GM12891 (cell line): ENCODE measurements at regions not wholly inside any gene's neighbourhood (a gene's known extent, or its start where the extent isn't known, plus 50 kb on each side); places are given as distances from the start of the nearest gene placed in this dataset.

ENCODE experiments used
- PAX5 ChIP-seq: IDR thresholded peaks from 2 replicates; pipeline ENCODE4 v1.6.1; 2011; ENCODE audit warnings: low read length, moderate library complexity, mild to moderate bottlenecking; ENCODE audit not compliant: insufficient read depth, severe bottlenecking
- POLR2A ChIP-seq: IDR thresholded peaks from 2 replicates; pipeline ENCODE4 v1.6.1; 2011; ENCODE audit warnings: low read depth, low read length, control low read depth
- POLR2AphosphoS5 ChIP-seq: IDR thresholded peaks from 2 replicates; pipeline ENCODE4 v1.6.1; 2011; ENCODE audit warnings: low read depth, low read length, control low read depth
- POU2F2 ChIP-seq: IDR thresholded peaks from 2 replicates; pipeline ENCODE4 v1.6.1; 2011; ENCODE audit warnings: low read depth, mild to moderate bottlenecking, control low read depth, low read length, moderate library complexity
- SPI1 ChIP-seq: IDR thresholded peaks from 2 replicates; pipeline ENCODE4 v1.6.1; 2011; ENCODE audit warnings: low read depth, low read length, control low read depth
- TAF1 ChIP-seq: IDR thresholded peaks from 2 replicates; pipeline ENCODE4 v1.6.1; 2011; ENCODE audit warnings: low read depth, low read length, control low read depth

DNA sequence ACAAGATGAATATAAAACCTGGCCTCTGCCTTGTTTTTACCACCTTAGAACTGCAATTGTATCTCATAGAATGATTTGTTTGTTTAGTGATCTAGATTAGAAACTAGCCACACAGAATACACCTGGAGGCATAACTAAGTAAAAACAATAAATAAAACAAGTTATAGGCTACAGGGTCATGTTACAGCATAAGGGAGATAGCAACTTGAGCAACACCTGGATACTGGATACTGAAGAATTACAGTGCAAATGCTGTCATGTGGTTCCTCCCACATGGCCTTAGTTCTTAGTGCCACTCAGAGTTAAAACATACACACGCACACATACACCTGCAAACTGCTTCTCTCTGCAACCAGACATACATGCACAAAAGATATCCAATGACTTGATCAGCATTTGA lies 563.4 kb upstream of the DPPA4 start:
- no peak for TF ChIP-seq TAF1
- TF ChIP-seq POLR2AphosphoS5: no peak
- no peak for TF ChIP-seq POLR2A
- TF ChIP-seq POU2F2: no peak
- TF ChIP-seq SPI1: no peak
- TF ChIP-seq PAX5: no peak
